ENCODE measurements at regions not wholly inside any gene's neighbourhood (a gene's known extent, or its start where the extent isn't known, plus 50 kb on each side); places are given as distances from the start of the nearest gene placed in this dataset.

DNA sequence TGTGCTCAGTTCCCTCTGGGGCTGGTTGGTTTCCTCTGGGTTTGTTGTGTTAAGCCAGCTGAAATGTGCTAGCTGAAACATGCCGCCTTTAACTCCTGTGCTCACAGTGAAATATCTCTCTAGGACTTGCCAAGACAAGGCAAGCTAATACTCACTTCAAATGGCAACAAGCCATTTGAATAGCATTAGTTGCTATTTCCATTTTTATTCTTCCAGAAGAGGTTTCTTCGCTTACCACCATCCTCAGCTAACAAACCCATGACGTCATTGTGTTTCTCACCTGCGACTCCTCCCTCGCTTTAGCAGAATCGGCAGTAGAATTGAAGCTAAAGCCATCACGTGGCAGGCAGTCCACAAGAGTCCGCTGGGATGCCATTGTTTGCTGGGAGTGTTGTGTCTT lies 61.3 kb downstream of the ZNF22 start:
- Histone ChIP-seq H3K9me3 (no peaks in the 10 kb centered on the region), H3K36me3 (no peaks in the 10 kb centered on the region), H3K27ac (no peak overlapping the region), H3K27me3 (no peaks in the 10 kb centered on the region), H3K4me3 (no peak overlapping the region), H3K4me1 (no peaks in the 10 kb centered on the region)
- 80 to 81% methylated on average over 2 to 8 of the region's 8 CpGs for WGBS, 2 donors (ENCODE audit: low coverage in 1 of 2)
- in situ Hi-C loops (cut with MboI; ENCODE audit: low pct_ligation_motif_present in 1 of 4, low pct_unique_long_range_greater_than_20kb in 1 of 4, low sequenced_read_pairs in 3 of 4), result no loop called here
- TF ChIP-seq EP300 (IDR thresholded peaks at IDR 0.05; ENCODE audit: low read depth), result no peak
- TF ChIP-seq POLR2AphosphoS5 (IDR thresholded peaks at IDR 0.05), result no peak
- intact Hi-C loops (cut with DNase I; ENCODE audit: low total_unique reads), result no loop called here
- no peak for DNase-seq

DNA sequence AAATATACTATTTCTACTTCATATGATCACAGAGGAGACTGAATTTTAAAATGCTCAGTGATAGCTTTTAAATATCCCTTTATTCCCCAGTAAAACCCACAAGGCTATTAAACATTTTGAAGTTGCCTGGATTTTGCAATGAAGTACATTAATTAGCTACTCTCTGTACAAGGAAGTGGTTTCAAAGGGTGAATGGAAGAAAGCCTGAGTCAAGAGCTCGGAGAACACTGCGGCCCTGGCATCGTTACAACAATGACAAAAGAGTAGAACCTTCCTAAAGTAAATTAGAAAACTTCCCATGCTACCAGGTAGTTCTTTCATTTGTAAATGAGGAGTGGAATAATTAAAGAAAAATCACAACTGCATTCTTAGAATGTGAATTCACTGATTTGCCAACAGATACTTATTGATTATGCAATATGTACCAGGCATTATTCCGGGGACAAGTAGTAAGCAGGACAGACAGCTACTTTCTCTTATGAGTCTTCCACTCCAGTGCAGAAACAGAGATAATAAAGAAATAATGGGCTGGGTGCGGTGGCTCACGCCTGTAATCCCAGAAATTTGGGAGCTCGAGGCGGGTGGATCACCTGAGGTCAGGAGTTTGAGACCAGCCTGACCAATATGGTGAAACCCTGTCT lies 63.0 kb downstream of the ZNF22 start:
- intact Hi-C loops (cut with DNase I; ENCODE audit: low total_unique reads), result no loop called here
- H3K9me3 ChIP-seq, result no peaks in the 10 kb centered on the region
- H3K4me3 ChIP-seq, result no peak overlapping the region
- 84% methylated on average over 8 of the region's 8 CpGs; no CpG with 5 or more reads in 1 of the 2 donors for WGBS, 2 donors (ENCODE audit: low coverage in 1 of 2)
- DNase-seq, result no peak
- H3K27ac ChIP-seq, result no peak overlapping the region
- no peaks in the 10 kb centered on the region for H3K36me3 ChIP-seq
- TF ChIP-seq EP300 (IDR thresholded peaks at IDR 0.05; ENCODE audit: low read depth) (no peak), POLR2A (IDR thresholded peaks at IDR 0.05) (no peak), POLR2AphosphoS5 (IDR thresholded peaks at IDR 0.05) (no peak)
- TF ChIP-seq, protein P1, sequence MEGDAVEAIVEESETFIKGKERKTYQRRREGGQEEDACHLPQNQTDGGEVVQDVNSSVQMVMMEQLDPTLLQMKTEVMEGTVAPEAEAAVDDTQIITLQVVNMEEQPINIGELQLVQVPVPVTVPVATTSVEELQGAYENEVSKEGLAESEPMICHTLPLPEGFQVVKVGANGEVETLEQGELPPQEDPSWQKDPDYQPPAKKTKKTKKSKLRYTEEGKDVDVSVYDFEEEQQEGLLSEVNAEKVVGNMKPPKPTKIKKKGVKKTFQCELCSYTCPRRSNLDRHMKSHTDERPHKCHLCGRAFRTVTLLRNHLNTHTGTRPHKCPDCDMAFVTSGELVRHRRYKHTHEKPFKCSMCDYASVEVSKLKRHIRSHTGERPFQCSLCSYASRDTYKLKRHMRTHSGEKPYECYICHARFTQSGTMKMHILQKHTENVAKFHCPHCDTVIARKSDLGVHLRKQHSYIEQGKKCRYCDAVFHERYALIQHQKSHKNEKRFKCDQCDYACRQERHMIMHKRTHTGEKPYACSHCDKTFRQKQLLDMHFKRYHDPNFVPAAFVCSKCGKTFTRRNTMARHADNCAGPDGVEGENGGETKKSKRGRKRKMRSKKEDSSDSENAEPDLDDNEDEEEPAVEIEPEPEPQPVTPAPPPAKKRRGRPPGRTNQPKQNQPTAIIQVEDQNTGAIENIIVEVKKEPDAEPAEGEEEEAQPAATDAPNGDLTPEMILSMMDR (IDR thresholded peaks at IDR 0.05), result no peak
- no peaks in the 10 kb centered on the region for H3K4me1 ChIP-seq
- no peaks in the 10 kb centered on the region for H3K27me3 ChIP-seq
- in situ Hi-C loops (cut with MboI; ENCODE audit: low pct_ligation_motif_present in 1 of 4, low pct_unique_long_range_greater_than_20kb in 1 of 4, low sequenced_read_pairs in 3 of 4), result no loop called here

DNA sequence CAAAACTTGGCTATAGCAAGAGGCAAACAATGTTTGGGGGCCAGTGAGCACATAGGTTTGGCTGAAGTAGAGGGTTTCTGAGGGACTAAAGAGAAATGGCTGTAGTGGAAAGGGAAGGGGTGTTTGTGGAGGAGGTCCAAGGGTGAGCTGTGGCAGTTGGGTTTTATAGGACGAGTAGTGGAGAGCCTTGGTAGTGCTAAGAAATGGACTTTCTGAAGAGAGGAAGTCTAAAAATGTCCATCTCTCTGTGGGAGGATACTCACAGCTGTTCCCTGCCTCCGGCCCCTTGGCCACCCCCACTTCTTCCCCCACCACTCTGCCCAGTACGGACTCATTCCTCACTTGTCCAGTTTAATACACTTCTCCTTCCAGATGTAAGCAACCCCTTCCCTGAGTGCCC lies 64.3 kb downstream of the ZNF22 start:
- intact Hi-C loops (cut with DNase I; ENCODE audit: low total_unique reads) (no loop called here), in situ Hi-C loops (cut with MboI; ENCODE audit: low pct_ligation_motif_present in 1 of 4, low pct_unique_long_range_greater_than_20kb in 1 of 4, low sequenced_read_pairs in 3 of 4) (no loop called here)
- no peak for DNase-seq
- 32 to 57% methylated on average over 2 to 3 of the region's 3 CpGs for WGBS, 2 donors (ENCODE audit: low coverage in 1 of 2)
- H3K27ac ChIP-seq, result no peak overlapping the region
- no peaks in the 10 kb centered on the region for H3K27me3 ChIP-seq
- no peaks in the 10 kb centered on the region for H3K4me1 ChIP-seq
- no peaks in the 10 kb centered on the region for H3K36me3 ChIP-seq
- H3K9me3 ChIP-seq, result no peaks in the 10 kb centered on the region
- TF ChIP-seq, protein P1 (IDR thresholded peaks at IDR 0.05), result no peak
- TF ChIP-seq POLR2AphosphoS5 (IDR thresholded peaks at IDR 0.05) (no peak), EP300 (IDR thresholded peaks at IDR 0.05; ENCODE audit: low read depth) (no peak), POLR2A (IDR thresholded peaks at IDR 0.05) (no peak)
- no peak overlapping the region for H3K4me3 ChIP-seq

DNA sequence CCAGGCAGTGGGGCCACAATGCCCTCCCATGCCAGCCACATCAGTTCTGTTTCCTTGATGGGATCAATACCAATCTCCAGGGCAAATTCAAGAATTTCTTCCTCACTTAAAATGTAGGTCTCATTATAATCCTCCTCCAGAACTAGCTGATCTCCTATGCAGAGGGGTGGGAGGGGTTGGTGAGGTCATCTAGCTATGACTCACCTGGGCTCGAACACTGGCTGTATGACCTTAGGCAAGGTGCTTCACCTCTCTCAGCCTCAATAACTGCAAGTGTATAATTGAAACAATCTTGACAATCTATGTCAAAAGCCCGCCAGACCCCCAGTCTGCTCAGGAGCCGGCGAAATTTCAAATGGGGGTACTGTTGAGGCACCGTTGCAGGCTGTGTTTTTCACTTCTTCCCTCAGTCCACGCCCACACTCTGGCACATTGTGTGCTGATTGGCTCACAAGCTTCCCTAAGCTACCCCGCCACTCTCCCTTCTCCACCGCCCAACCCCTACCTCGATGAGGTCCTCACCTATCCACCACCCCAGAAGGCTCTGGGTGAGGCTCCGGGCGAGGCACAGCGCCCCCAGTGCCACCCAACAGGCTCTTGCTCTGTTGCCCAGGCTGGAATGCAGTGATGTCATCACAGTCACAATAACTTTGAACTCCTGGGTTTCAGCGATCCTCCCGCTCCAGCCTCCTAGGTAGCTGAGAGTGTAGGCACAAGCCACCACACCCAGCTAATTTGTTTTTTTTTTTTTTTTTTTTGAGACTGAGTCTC lies 70.5 kb downstream of the ZNF22 start:
- no peak overlapping the region for H3K4me3 ChIP-seq
- intact Hi-C loops (cut with DNase I; ENCODE audit: low total_unique reads), result no loop called here
- TF ChIP-seq, protein P1 (IDR thresholded peaks at IDR 0.05), result no peak
- TF ChIP-seq POLR2AphosphoS5 (IDR thresholded peaks at IDR 0.05) (no peak), EP300 (IDR thresholded peaks at IDR 0.05; ENCODE audit: low read depth) (no peak), POLR2A (IDR thresholded peaks at IDR 0.05) (no peak)
- in situ Hi-C loops (cut with MboI; ENCODE audit: low pct_ligation_motif_present in 1 of 4, low pct_unique_long_range_greater_than_20kb in 1 of 4, low sequenced_read_pairs in 3 of 4), result no loop called here
- H3K4me1 ChIP-seq, result no peaks in the 10 kb centered on the region
- no peak overlapping the region for H3K27ac ChIP-seq
- H3K27me3 ChIP-seq, result no peaks in the 10 kb centered on the region
- WGBS, 2 donors (ENCODE audit: low coverage in 1 of 2), result 92% methylated on average over 14 of the region's 14 CpGs; no CpG with 5 or more reads in 1 of the 2 donors
- no peak for DNase-seq
- H3K36me3 ChIP-seq, result no peaks in the 10 kb centered on the region
- H3K9me3 ChIP-seq, result no peaks in the 10 kb centered on the region
